NCI-H2107 treated with DMSO at 0.1 percent for 48 hours (cell line): ENCODE measurements at regions not wholly inside any gene's neighbourhood (a gene's known extent, or its start where the extent isn't known, plus 50 kb on each side); places are given as distances from the start of the nearest gene placed in this dataset.
"Not testable (repeated sequence)": the region's sequence is repeated elsewhere in the genome, so short reads cannot be mapped to it uniquely, and the experiment has no call there.

ENCODE experiments used
- DNase-seq: peaks from one replicate; lab custom pipeline; 2025; ENCODE audit not compliant: unreplicated experiment; lab: John Stamatoyannopoulos, UW

GRCh38 chr6:112575309-112575834 lies 228.2 kb downstream of the RFPL4B start:
- DNase-seq = peak; percentile 41

DNA sequence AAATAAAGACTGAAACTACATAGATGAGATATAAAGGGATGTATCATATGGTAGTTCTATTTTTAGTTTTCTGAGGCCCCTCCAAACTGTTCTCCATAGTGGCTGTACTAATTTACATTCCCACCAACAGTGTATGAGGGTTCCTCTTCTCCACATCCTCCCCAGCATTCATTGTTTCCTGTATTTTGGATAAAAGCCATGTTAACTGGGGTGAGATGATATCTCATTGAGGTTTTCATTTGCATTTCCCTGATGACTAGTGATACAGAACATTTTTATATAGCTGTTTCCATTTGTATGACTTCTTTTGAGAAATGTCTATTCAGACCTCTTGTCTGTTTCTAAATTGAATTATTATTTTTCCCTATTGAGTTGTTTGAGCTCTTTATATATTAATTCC lies 229.3 kb downstream of the RFPL4B start:
- peak; percentile 13 for DNase-seq

DNA sequence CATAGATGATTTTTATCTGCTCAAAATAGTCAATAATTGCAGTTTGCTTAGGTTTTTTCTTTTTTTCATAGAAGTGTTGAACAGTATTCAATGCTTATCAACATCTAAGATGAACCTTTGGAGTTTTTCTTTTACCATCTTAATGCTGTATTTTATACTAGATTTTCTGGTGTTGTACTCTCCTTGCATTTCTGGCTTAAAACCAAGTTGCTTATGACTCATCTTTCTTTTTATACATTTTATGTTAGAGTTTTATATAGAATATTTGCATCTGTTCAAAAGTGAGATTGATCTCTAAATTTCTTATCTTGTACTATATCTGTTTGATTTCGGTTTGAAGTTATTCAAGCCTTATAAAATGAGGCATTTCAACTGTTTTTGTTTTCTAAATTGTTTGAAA lies 232.5 kb downstream of the RFPL4B start:
- DNase-seq = no peak

DNA sequence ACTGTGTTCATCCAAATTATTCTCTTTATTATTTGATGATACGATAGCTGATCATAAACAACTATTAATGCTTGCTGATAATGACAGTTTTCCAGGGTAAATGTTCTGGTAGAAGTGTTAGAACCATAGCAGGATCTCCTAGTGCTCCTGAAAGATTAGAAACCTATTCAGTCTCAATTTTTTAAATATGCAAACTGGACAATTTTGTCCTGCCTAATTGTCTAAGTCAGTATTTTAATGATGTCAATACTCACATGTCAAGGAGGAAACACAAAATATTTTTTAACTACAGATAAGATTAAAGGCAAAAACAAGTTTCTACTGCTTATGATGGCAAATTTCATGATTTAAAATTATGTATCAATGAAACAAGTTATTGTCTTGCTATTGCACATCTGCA lies 233.9 kb downstream of the RFPL4B start:
- no peak for DNase-seq

DNA sequence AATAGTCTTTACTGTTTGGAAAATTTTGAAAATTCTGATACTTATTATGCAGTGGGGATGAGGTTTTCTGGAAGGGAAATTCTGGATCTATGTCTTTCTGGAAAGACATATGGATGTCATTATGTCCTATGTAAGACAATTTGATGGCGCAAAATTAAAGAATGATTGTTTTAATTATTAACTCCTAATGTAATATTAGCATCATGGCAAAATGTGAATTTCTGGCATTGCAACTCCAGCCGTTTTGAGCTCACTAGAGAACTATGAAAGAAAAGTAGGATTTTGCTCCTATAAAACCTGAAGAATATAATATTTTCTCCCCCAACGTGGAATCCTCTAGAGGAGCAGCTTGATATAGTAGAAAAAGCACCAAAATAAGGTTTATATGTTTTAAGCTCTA lies 243.2 kb downstream of the RFPL4B start:
- DNase-seq = no peak

DNA sequence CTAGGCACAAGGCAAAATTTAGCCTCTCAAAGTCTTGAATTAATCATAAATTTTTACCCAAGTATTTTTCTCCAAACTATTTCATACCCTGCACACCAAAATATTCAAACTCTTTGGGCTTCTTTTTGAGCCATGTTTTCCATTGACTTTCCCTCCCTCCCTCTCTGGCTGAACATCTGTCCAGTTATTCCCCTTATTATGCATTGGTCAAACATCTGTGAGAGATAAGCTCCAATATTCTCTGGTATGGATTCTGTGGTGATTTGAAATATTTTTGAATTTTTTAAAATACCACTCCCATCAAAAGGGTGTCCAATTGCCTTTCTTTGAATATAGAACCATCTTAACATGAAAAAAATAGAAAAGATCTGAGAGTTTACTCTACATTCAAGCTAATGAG lies 244.2 kb downstream of the RFPL4B start:
- no peak for DNase-seq

DNA sequence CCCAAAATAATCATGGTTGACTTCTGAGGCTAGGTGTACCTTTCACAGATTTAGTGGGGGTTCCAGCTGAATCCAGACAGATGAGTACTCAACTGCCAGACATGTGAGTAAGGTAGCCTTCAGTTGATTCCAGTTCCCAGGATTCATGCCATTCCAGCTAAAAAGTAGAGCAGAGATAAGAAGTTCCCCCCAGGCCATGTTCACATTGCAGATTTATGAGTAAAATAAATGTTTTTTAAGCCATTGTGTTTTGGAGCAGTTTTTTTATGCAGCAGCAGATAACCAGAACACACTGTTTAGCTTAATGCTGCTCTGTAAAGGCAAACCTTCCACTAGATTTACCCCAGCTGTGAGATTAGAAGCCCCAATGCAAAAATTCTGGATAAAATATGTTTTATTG lies 245.0 kb downstream of the RFPL4B start:
- no peak for DNase-seq

GRCh38 chr6:112594886-112595594 lies 247.9 kb downstream of the RFPL4B start:
- no peak for DNase-seq

DNA sequence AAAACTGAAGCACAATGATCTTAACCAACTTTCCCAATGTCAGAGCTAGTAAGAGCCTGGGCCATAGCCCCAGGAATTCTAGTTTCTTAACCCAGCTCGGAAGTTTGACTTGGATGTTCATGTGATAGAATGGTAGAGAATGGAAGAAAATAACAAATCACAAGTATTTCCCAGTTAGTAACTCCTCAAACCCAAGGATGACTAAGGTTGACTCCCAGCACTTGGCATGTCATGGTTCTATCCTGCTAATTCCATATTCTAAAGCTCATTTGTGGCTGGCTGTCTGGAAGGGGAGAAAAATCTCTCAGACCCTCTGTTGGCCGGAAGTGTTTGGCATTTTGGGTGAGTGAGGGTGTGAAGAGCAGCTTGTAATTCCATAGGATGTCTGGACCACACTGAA lies 248.7 kb downstream of the RFPL4B start:
- no peak for DNase-seq

- DNase-seq = no peak
These were observed 250.0 kb downstream of the RFPL4B start for GRCh38 chr6:112597176-112597575.

DNA sequence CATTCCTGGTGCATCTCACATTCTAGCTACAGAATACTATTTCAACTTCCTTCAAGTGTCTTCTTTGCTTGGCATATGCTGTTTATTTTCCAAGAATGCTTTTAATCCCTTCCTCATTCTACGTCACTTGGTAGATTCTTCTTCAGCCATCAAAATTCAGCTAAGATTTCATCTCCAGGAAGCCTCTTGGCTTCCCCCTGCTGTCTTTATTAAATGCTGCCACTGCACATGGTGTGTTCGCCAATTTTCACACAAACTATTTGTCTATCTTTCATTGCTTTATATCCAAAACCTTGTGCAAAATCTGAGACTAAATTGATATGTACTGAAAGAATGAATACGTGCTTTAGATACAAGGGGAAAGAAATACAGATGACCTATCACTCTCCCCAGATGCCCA lies 253.0 kb downstream of the RFPL4B start:
- no peak for DNase-seq

- no peak for DNase-seq
These were observed 256.6 kb downstream of the RFPL4B start for GRCh38 chr6:112603726-112604125.

DNA sequence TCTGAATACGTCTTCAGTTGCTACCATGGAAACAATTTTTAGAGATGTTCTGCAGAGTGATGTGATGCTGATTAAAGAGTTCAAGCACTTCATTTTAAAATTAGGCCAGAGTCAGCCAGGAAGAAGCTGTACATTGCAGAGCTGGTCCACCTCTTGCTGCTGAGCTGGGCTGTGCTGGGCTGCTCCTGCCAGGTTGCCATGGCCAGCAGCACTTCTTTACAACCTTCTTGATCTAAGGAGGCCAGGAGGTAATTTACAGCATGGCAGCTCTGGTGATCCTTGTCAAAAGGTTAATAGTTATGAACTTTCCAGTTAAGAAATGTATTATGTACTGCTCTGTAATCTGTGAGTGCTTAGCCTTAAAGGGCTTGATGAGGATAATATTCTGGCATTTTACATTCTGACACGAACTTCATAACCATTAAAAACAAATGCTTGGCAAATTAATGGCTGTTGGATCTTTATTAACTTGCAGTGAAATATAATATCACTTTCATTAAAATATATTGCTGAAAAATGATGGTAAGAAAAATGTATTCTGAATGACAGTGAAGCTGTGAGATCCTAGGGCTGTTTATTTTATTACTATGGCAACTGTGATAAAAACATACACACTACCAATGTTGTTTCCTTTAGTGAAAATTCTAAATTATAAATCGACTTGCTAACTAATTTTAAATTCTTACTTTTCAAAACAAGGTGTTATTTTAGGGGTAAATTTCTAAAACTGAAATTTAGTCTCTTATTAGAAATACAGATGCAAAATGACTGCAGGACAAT lies 259.7 kb downstream of the RFPL4B start:
- DNase-seq = no peak

GRCh38 chr6:112608925-112609324 lies 261.8 kb downstream of the RFPL4B start:
- DNase-seq = not testable (repeated sequence)

GRCh38 chr6:112613410-112613809 lies 266.3 kb downstream of the RFPL4B start:
- DNase-seq = no peak

GRCh38 chr6:112618849-112619248 lies 271.7 kb downstream of the RFPL4B start:
- DNase-seq = no peak

DNA sequence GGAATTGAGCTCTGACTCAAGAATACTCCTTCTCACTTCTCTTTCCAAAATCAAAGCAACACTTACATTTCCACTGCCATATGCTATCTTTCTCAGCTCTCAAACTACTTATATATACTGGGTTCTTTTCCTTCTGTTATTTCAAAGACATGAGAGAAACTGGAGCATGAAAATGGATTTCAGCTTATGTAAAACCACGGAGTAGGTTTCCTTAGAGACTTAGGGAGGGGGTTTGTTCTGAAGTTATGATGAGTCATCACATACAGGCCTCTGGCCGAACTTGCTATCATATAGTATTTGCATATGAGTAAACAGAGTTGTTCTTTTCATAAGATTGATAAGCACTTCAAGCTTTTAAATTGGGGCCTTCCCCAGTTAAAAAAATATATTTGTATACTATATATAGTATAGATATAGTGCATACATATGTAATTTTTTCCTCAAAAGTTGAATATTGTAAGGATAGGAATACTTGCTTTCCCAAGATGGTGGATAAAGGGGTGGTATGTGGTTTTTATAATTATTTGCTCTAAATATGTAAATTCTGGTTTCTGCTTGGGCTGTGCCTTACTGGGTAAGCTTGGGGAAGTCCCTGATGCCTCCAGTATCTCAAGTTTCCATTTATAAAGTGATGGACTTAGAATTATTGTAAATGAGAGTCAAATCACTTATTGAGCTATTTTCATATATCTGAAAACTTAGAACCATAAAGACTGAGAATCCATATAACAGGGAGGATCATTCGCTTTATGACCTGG lies 273.9 kb downstream of the RFPL4B start:
- no peak for DNase-seq

DNA sequence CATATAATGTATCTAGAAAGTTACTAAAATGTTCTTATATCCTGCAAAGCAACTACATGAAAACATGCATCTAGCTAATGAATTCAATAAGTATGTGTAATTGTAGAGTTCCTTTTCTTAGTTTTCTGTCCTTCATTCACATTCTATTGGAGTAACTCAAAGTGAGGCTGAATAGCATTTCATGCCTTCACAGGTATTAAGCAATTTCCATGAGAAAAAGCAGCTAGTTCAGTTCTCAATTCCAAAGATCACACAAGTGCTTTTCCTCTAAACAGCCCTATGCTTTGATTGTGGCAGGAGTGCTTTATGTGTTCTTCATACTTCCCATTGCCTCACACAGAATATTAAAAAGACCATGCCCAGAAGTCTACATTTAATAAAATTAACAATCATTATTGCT lies 274.9 kb downstream of the RFPL4B start:
- DNase-seq = no peak

DNA sequence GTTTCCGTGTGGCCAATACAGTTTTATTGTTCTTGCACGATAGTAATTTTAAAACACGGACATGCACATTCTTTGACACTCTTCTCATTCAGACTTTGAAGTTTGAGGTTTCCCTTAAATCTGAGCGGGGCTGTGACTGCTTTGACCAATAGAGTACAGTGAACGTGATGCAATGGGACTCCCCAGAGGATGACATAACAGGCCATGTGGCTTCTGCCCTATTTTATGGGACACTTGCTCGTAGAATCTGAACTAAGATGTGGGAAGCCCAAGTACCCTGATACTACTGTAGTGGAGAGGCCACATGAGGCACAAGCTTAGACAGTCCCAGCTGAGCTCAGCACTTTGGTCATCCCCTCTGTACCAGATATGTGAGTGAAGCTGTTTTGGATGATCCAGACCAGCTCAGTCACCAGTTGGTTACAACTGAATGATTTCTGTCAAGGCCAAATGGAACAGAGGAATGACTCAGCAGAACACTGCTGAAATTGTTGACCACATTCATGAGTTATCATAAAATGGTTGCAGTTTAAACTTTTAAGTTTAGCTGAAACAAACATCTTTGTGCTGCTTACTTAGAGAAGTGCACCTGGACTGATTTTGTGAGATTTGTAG lies 279.4 kb downstream of the RFPL4B start:
- no peak for DNase-seq

DNA sequence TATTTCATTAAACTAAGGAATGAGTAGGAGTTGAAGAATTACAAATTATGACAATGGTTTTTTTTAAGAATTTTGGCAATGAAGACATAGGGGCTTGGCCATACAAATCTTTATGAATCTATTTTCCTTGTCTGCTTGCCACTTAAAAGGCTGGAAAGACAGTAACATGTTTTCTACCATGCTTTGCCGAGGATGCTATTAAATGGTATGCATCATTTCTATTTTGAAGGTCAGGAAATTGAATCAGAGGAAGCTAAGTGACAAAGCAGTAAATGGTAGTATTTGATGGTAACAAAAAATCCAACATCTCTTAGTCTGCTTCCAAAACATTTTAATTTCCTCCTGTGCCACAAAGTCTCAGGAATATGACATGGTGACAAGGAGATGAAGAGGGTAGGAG lies 287.2 kb downstream of the RFPL4B start:
- DNase-seq = no peak

DNA sequence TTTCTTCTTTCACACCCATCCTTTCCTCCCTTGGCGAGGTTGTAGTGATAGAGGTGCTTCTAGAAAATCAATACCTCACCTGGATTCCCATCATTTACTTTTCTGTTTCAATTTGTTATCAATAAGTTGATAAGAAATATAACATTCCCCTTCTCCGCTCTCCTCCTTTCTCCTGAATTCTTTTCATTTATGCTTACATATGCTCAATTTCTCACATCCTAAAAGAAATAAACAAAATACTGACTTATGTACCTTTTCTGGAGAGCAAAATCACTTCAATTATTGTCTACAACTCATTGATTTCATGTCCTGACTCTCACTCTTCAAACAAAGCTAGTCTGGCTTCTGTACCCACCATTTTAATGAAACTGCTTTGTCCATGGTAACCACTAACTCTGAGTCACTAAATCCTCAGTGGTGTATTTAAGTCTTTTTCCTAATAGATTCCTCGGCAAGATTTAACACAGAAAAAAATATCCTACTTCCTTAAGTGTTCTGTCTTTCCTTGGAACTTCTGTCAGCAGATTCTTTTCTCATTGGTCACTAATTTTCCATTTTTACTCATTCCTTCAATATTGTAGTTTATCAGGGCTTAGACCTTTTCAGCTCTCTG lies 289.6 kb downstream of the RFPL4B start:
- no peak for DNase-seq
